ENCODE measurements at regions not wholly inside any gene's neighbourhood (a gene's known extent, or its start where the extent isn't known, plus 50 kb on each side); places are given as distances from the start of the nearest gene placed in this dataset.

DNA sequence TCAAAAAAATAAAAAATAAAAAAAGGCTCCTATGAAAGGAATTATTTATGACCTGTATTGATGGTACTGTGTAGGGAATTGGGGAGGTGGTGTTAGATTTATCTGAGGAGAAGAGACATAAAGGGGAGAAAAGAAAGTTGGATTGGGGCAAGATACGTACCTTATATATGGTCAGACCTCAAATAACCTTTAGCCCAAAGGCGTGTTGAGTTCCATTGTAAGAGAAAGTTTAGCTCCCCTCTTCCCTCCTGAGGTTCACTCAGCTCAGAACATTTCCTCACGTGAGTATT, 296.9 kb downstream of the ADGB start:
- Histone ChIP-seq H2BK15ac (ENCODE audit: low read depth, poor library complexity, severe bottlenecking) (no peak overlapping the region), H2BK5ac (ENCODE audit: low read depth, low read length, poor library complexity, severe bottlenecking) (no peak overlapping the region), H3K27me3 (ENCODE audit: control insufficient read depth in 1 of 2, insufficient read depth in 1 of 2, low read length in 2 of 2) (no peaks in the 10 kb centered on the region), H4K8ac (ENCODE audit: low read length) (no peak overlapping the region), H2AFZ (ENCODE audit: low read depth, low read length) (no peak overlapping the region), H3K27ac (ENCODE audit: low read length, poor library complexity, severe bottlenecking) (no peak overlapping the region), H3K79me1 (replicated peaks; ENCODE audit: low read length, poor library complexity, severe bottlenecking) (no peaks in the 10 kb centered on the region), H2AK5ac (ENCODE audit: low read length, severe bottlenecking) (no peak overlapping the region), H3K9ac (ENCODE audit: low read length) (no peak overlapping the region), H3K23ac (ENCODE audit: low read length in 2 of 2) (no peak overlapping the region), H3K4me2 (ENCODE audit: low read length, poor library complexity, severe bottlenecking) (no peak overlapping the region), H3K4ac (ENCODE audit: low read depth in 1 of 2, low read length in 2 of 2) (no peak overlapping the region), H3K4me1 (ENCODE audit: control insufficient read depth, insufficient read depth, low read depth, low read length) (peaks cover 2% of the 10 kb centered on the region), H3K9me3 (ENCODE audit: control insufficient read depth, low read length) (no peaks in the 10 kb centered on the region), H4K91ac (ENCODE audit: low read length) (no peak overlapping the region), H3K14ac (ENCODE audit: low read length in 2 of 2) (no peak overlapping the region), H2BK120ac (ENCODE audit: low read depth, low read length) (no peak overlapping the region), H2BK12ac (ENCODE audit: low read length in 2 of 2) (no peak overlapping the region), H3K36me3 (ENCODE audit: control insufficient read depth in 1 of 2, insufficient read depth in 2 of 2, low read depth in 1 of 2, low read length in 2 of 2) (no peaks in the 10 kb centered on the region), H3K18ac (ENCODE audit: low read depth in 1 of 2, low read length in 2 of 2) (no peak overlapping the region), H3K4me3 (ENCODE audit: insufficient read depth in 1 of 2, low read depth in 1 of 2, low read length in 2 of 2) (no peak overlapping the region)
- WGBS, result 100% methylated on average over 1 of the region's 3 CpGs
- DNase-seq, result no peak

DNA sequence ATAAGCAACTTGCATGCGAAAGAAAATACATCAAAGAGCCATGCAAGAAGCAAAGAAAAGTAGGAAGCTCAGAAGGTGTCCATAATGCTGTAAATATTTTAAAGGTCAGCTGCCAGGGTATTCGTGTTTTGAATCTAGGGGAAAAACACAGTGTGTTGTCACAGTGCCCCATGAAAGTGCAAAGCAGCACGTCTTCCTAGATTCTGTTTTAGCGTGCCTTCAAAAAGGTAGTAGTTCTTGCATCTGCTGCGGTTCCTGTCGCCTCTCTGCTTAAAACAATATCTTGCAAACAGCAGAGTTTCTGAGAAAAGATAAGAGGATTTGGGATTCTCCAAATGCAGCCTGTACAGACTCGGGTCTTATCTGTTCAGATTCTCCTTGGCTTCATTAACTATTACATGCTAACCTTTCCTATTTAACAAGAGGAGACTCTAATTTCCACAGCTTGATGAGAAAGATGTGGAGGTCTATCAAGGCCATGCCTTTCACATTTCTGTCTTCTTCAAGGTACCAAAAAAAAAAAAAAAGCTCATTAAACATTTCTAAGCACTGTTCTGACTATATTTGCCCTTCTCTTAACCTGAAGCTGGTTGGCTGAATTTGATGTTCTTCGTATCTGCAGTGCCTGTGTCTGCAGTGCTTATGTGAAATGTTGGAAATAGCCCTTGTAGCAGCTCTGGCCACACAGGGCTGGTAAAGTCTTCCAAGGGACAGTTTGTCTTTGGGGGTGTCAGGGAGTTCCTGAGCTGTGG, 297.5 kb downstream of the ADGB start:
- H2BK12ac ChIP-seq (ENCODE audit: low read length in 2 of 2), result no peak overlapping the region

DNA sequence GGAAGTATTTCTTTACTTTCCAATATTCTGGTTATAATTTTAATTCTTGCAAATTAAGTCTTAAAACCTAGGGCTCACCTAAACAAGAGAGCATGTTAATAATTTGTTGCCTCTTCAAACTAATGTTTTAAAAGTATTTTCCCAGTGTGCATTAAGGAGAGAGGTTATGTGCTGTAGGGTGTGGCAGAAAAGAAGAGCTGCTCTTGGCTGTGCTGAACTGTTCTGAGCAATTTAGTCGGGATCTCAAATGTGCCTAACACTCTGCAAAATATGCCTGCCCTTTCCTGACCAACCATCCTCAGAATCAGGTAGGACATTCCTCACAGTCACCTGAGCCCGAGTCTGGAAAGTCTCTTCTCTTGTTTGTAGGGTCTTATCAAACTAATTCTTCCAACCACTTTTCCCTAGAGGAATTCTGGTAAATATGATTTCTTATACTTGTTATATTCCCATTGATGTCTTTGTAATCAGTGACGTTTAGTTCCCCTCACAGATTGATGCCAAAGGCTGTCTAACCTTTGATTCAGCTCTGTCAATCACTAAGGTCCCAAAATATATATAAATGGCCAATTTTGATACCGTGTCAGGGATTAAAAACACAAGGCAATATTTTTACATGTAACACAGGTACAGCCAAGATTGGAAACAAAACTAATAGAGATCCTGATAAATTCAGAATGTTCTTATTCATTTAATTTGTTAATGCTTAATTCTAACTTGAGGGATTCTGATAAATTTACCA, 298.4 kb downstream of the ADGB start:
- no peaks in the 10 kb centered on the region for H3K36me3 ChIP-seq (ENCODE audit: control insufficient read depth in 1 of 2, insufficient read depth in 2 of 2, low read depth in 1 of 2, low read length in 2 of 2)
- no peak for DNase-seq
- H4K8ac ChIP-seq (ENCODE audit: low read length), result no peak overlapping the region

More for the DNA sequence above, 297.5 kb downstream of the ADGB start:
- Histone ChIP-seq H3K27me3 (ENCODE audit: control insufficient read depth in 1 of 2, insufficient read depth in 1 of 2, low read length in 2 of 2) (no peaks in the 10 kb centered on the region), H3K4ac (ENCODE audit: low read depth in 1 of 2, low read length in 2 of 2) (no peak overlapping the region), H3K18ac (ENCODE audit: low read depth in 1 of 2, low read length in 2 of 2) (peak overlapping the region in 1 of 2 experiments; percentile 33), H3K79me1 (replicated peaks; ENCODE audit: low read length, poor library complexity, severe bottlenecking) (no peaks in the 10 kb centered on the region), H3K4me1 (ENCODE audit: control insufficient read depth, insufficient read depth, low read depth, low read length) (peaks cover 2% of the 10 kb centered on the region), H2BK120ac (ENCODE audit: low read depth, low read length) (no peak overlapping the region), H4K8ac (ENCODE audit: low read length) (no peak overlapping the region), H3K4me2 (ENCODE audit: low read length, poor library complexity, severe bottlenecking) (no peak overlapping the region), H3K36me3 (ENCODE audit: control insufficient read depth in 1 of 2, insufficient read depth in 2 of 2, low read depth in 1 of 2, low read length in 2 of 2) (no peaks in the 10 kb centered on the region), H3K14ac (ENCODE audit: low read length in 2 of 2) (no peak overlapping the region), H3K9ac (ENCODE audit: low read length) (no peak overlapping the region), H2BK15ac (ENCODE audit: low read depth, poor library complexity, severe bottlenecking) (no peak overlapping the region), H3K4me3 (ENCODE audit: insufficient read depth in 1 of 2, low read depth in 1 of 2, low read length in 2 of 2) (no peak overlapping the region), H3K23ac (ENCODE audit: low read length in 2 of 2) (no peak overlapping the region), H4K91ac (ENCODE audit: low read length) (no peak overlapping the region), H2AK5ac (ENCODE audit: low read length, severe bottlenecking) (no peak overlapping the region), H3K27ac (ENCODE audit: low read length, poor library complexity, severe bottlenecking) (no peak overlapping the region), H2BK5ac (ENCODE audit: low read depth, low read length, poor library complexity, severe bottlenecking) (no peak overlapping the region), H3K9me3 (ENCODE audit: control insufficient read depth, low read length) (no peaks in the 10 kb centered on the region), H2AFZ (ENCODE audit: low read depth, low read length) (no peak overlapping the region)
- DNase-seq, result no peak
- 94% methylated on average over 7 of the region's 8 CpGs for WGBS

DNA sequence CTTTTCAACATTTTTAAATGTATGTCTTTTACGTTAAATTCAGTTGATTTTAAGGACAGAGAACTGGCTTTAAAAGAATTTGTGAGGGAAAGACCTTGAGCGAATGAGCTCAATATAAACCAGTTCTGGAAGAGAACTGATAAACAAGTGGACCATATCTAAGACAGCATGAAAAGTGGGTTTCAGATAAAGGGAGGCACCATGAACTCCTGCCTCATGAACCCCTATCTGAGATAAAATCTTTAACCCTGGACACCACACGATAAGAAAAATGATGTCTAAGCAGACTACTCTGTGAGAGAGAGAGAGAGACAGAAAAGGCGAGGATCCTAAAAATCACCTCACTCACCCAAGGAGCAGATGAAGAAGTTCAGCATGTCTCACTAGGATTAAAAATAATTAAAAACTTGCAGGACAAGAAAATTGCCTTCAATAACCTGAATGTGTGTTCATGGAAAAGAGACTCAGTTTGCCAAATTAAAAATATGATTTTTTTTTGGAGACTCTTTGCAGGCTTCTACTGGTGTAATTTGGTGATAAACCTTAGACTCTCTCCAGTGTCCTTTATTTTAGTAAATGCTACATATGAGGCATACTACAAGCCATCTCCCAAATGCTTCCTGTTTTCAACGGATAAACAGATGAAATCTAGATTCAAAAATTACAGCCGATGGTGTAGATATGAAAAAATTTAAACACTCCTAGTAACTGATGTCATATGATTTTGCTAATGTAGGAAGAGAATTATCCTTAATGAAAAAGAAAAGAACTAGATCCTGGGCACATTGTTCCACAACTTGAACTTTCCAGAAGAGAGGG, 299.5 kb downstream of the ADGB start:
- H3K18ac ChIP-seq (ENCODE audit: low read depth in 1 of 2, low read length in 2 of 2), result no peak overlapping the region
- no peak overlapping the region for H3K4me2 ChIP-seq (ENCODE audit: low read length, poor library complexity, severe bottlenecking)
- H3K36me3 ChIP-seq (ENCODE audit: control insufficient read depth in 1 of 2, insufficient read depth in 2 of 2, low read depth in 1 of 2, low read length in 2 of 2), result no peaks in the 10 kb centered on the region
- no peak overlapping the region for H2BK5ac ChIP-seq (ENCODE audit: low read depth, low read length, poor library complexity, severe bottlenecking)
- no peak overlapping the region for H2AK5ac ChIP-seq (ENCODE audit: low read length, severe bottlenecking)
- H2BK12ac ChIP-seq (ENCODE audit: low read length in 2 of 2), result no peak overlapping the region
- no peak overlapping the region for H3K14ac ChIP-seq (ENCODE audit: low read length in 2 of 2)
- no peak overlapping the region for H3K4me3 ChIP-seq (ENCODE audit: insufficient read depth in 1 of 2, low read depth in 1 of 2, low read length in 2 of 2)
- 86% methylated on average over 2 of the region's 6 CpGs for WGBS
- H3K4me1 ChIP-seq (ENCODE audit: control insufficient read depth, insufficient read depth, low read depth, low read length), result no peaks in the 10 kb centered on the region
- H3K79me1 ChIP-seq (replicated peaks; ENCODE audit: low read length, poor library complexity, severe bottlenecking), result no peaks in the 10 kb centered on the region
- no peak overlapping the region for H2BK15ac ChIP-seq (ENCODE audit: low read depth, poor library complexity, severe bottlenecking)
- H3K27ac ChIP-seq (ENCODE audit: low read length, poor library complexity, severe bottlenecking), result no peak overlapping the region
- H3K27me3 ChIP-seq (ENCODE audit: control insufficient read depth in 1 of 2, insufficient read depth in 1 of 2, low read length in 2 of 2), result no peaks in the 10 kb centered on the region
- no peaks in the 10 kb centered on the region for H3K9me3 ChIP-seq (ENCODE audit: control insufficient read depth, low read length)
- no peak for DNase-seq
- no peak overlapping the region for H3K23ac ChIP-seq (ENCODE audit: low read length in 2 of 2)
- no peak overlapping the region for H3K9ac ChIP-seq (ENCODE audit: low read length)
- no peak overlapping the region for H3K4ac ChIP-seq (ENCODE audit: low read depth in 1 of 2, low read length in 2 of 2)
- H2AFZ ChIP-seq (ENCODE audit: low read depth, low read length), result no peak overlapping the region
- no peak overlapping the region for H4K8ac ChIP-seq (ENCODE audit: low read length)
- H4K91ac ChIP-seq (ENCODE audit: low read length), result no peak overlapping the region
- no peak overlapping the region for H2BK120ac ChIP-seq (ENCODE audit: low read depth, low read length)

More for the DNA sequence above, 298.4 kb downstream of the ADGB start:
- H3K9me3 ChIP-seq (ENCODE audit: control insufficient read depth, low read length), result no peaks in the 10 kb centered on the region
- no peak overlapping the region for H3K18ac ChIP-seq (ENCODE audit: low read depth in 1 of 2, low read length in 2 of 2)
- no peak overlapping the region for H3K23ac ChIP-seq (ENCODE audit: low read length in 2 of 2)
- no peak overlapping the region for H3K4me3 ChIP-seq (ENCODE audit: insufficient read depth in 1 of 2, low read depth in 1 of 2, low read length in 2 of 2)
- no peak overlapping the region for H3K4me2 ChIP-seq (ENCODE audit: low read length, poor library complexity, severe bottlenecking)
- H2AK5ac ChIP-seq (ENCODE audit: low read length, severe bottlenecking), result no peak overlapping the region
- H3K4me1 ChIP-seq (ENCODE audit: control insufficient read depth, insufficient read depth, low read depth, low read length), result peaks cover 2% of the 10 kb centered on the region
- no peaks in the 10 kb centered on the region for H3K27me3 ChIP-seq (ENCODE audit: control insufficient read depth in 1 of 2, insufficient read depth in 1 of 2, low read length in 2 of 2)
- H2AFZ ChIP-seq (ENCODE audit: low read depth, low read length), result no peak overlapping the region
- no peak overlapping the region for H3K27ac ChIP-seq (ENCODE audit: low read length, poor library complexity, severe bottlenecking)
- H3K79me1 ChIP-seq (replicated peaks; ENCODE audit: low read length, poor library complexity, severe bottlenecking), result no peaks in the 10 kb centered on the region
- no peak overlapping the region for H2BK120ac ChIP-seq (ENCODE audit: low read depth, low read length)
- peak overlapping the region; percentile 20 for H2BK15ac ChIP-seq (ENCODE audit: low read depth, poor library complexity, severe bottlenecking)
- H4K91ac ChIP-seq (ENCODE audit: low read length), result peak overlapping the region; percentile 5
- H3K4ac ChIP-seq (ENCODE audit: low read depth in 1 of 2, low read length in 2 of 2), result no peak overlapping the region
- no peak overlapping the region for H3K9ac ChIP-seq (ENCODE audit: low read length)
- no peak overlapping the region for H2BK12ac ChIP-seq (ENCODE audit: low read length in 2 of 2)
- no peak overlapping the region for H3K14ac ChIP-seq (ENCODE audit: low read length in 2 of 2)
- no peak overlapping the region for H2BK5ac ChIP-seq (ENCODE audit: low read depth, low read length, poor library complexity, severe bottlenecking)
- 98% methylated on average over 3 of the region's 4 CpGs for WGBS

Measured in mesenchymal stem cell (in vitro differentiated cells and primary cell).